NCI-H2196 treated with DMSO at 0.1 percent for 48 hours (cell line): ENCODE measurements at regions not wholly inside any gene's neighbourhood (a gene's known extent, or its start where the extent isn't known, plus 50 kb on each side); places are given as distances from the start of the nearest gene placed in this dataset.
A peak's percentile ranks its signal among the peaks of the same experiment; 100 is the strongest.
"Not testable (repeated sequence)": the region's sequence is repeated elsewhere in the genome, so short reads cannot be mapped to it uniquely, and the experiment has no call there.

ENCODE experiments used
- DNase-seq: peaks from one replicate; lab custom pipeline; 2025; ENCODE audit not compliant: unreplicated experiment; lab: John Stamatoyannopoulos, UW

GRCh38 chr9:126166866-126167265, 159.8 kb upstream of the MVB12B start:
- no peak for DNase-seq

- DNase-seq = no peak
These were observed 156.9 kb upstream of the MVB12B start for GRCh38 chr9:126169736-126170135.

GRCh38 chr9:126170286-126170823, 156.3 kb upstream of the MVB12B start:
- no peak for DNase-seq

- no peak for DNase-seq
These were observed 155.0 kb upstream of the MVB12B start for GRCh38 chr9:126171641-126172040.

- DNase-seq = no peak
These were observed 153.2 kb upstream of the MVB12B start for GRCh38 chr9:126173401-126173800.

GRCh38 chr9:126173929-126174328, 152.7 kb upstream of the MVB12B start:
- DNase-seq = no peak

GRCh38 chr9:126183266-126183665, 143.4 kb upstream of the MVB12B start:
- DNase-seq = no peak

GRCh38 chr9:126190994-126191393, 135.6 kb upstream of the MVB12B start:
- DNase-seq = not testable (repeated sequence)

- no peak for DNase-seq
These were observed 127.8 kb upstream of the MVB12B start for GRCh38 chr9:126198854-126199253.

- DNase-seq = no peak
These were observed 123.3 kb upstream of the MVB12B start for GRCh38 chr9:126203313-126203712.

- no peak for DNase-seq
These were observed 122.4 kb upstream of the MVB12B start for GRCh38 chr9:126204197-126204596.

GRCh38 chr9:126204708-126205225, 121.9 kb upstream of the MVB12B start:
- DNase-seq = no peak

- DNase-seq = no peak
These were observed 121.4 kb upstream of the MVB12B start for GRCh38 chr9:126205265-126205664.

GRCh38 chr9:126205845-126206498, 120.7 kb upstream of the MVB12B start:
- DNase-seq = no peak

- peak; percentile 33 for DNase-seq
These were observed 119.4 kb upstream of the MVB12B start for GRCh38 chr9:126207256-126207655.

- DNase-seq = no peak
These were observed 118.3 kb upstream of the MVB12B start for GRCh38 chr9:126208216-126208758.

GRCh38 chr9:126211441-126212074, 115.1 kb upstream of the MVB12B start:
- DNase-seq = no peak

- DNase-seq = no peak
These were observed 111.1 kb upstream of the MVB12B start for GRCh38 chr9:126215486-126215885.

GRCh38 chr9:126216826-126217225, 109.8 kb upstream of the MVB12B start:
- DNase-seq = no peak

GRCh38 chr9:126217250-126217653, 109.4 kb upstream of the MVB12B start:
- no peak for DNase-seq

GRCh38 chr9:126217797-126218196, 108.8 kb upstream of the MVB12B start:
- no peak for DNase-seq
